Hematopoietic multipotent progenitor cell treated with erythropoietin and hydrocortisone succinate and interleukin-3 and kit ligand, for 8 days (in vitro differentiated cells): ENCODE measurements at regions not wholly inside any gene's neighbourhood (a gene's known extent, or its start where the extent isn't known, plus 50 kb on each side); places are given as distances from the start of the nearest gene placed in this dataset.
"Not testable (repeated sequence)": the region's sequence is repeated elsewhere in the genome, so short reads cannot be mapped to it uniquely, and the experiment has no call there.

Experiments
- DNase-seq: peaks from one replicate; pipeline ENCODE4 v3.0.0-alpha.2; 2015

- DNase-seq, result not testable (repeated sequence)
Observed at GRCh38 chr10:61818251-61818650, 83.2 kb upstream of the ARID5B start.

- peak; percentile 17 for DNase-seq
Observed at GRCh38 chr10:61819208-61819607, 82.3 kb upstream of the ARID5B start.

- no peak for DNase-seq
Observed at GRCh38 chr10:61821153-61821552, 80.3 kb upstream of the ARID5B start.

DNA sequence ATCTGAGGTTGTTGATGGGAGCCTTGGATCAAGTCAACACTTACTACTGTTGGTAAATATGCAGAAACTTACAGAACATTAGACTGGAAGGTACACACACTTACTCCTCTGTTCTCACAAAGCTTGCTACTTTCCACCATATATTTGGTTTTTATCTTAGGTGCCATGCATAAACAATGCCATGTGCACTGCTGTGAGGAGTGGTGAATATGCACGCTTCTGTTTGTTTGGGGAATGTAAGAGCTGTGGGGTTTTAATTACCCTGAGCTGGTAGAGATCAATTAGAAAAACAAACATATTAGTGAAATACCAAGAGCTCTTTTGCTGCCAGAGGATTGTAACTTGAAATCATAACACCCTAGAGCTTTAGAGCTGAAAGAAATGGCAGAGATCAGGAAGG is 79.8 kb upstream of the ARID5B start:
- DNase-seq, result no peak

DNA sequence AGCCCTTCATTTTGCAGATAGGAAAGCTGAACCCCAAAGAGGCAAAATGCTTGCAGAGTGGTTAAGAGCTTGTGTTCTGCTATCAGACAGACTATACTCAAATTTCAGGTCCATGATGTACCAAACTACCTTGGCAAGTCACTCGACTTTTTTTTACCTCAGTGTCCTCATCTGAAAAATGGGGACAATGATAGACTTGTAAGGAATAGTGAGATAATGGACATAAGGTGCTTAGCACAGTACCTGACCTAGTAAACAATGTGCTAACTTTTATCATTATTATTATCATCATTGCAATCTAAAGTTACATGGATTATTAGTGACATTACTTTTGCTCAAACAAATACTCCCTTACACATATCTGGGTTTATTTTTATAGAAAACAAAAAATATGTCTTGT is 79.4 kb upstream of the ARID5B start:
- DNase-seq, result no peak

DNA sequence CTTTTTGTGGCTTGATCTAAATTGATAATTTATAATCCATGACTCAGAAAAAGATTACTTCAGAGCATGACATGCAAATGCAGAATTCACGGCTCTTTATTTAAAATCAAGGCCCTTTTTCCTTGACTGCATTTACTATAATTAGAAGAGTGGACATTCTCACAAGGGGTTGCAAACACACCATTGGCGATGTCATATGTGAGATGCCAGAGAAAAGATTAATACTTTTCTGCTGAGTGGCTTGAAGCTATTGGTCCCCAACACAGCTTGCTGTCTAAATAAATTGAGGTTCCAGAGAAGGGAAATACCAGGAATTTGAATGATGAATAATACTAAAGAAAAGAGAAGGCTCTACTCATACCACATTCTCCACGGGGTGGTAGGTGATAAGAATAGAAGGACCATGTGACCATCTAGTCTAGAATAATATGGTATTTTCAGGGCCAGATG is 78.7 kb upstream of the ARID5B start:
- DNase-seq, result peak; percentile 50

- DNase-seq, result no peak
Observed at GRCh38 chr10:61825001-61825400, 76.5 kb upstream of the ARID5B start.

- DNase-seq, result no peak
Observed at GRCh38 chr10:61825628-61826027, 75.9 kb upstream of the ARID5B start.

GRCh38 chr10:61828034-61828433 is 73.5 kb upstream of the ARID5B start:
- no peak for DNase-seq

- DNase-seq, result no peak
Observed at GRCh38 chr10:61828788-61829187, 72.7 kb upstream of the ARID5B start.

DNA sequence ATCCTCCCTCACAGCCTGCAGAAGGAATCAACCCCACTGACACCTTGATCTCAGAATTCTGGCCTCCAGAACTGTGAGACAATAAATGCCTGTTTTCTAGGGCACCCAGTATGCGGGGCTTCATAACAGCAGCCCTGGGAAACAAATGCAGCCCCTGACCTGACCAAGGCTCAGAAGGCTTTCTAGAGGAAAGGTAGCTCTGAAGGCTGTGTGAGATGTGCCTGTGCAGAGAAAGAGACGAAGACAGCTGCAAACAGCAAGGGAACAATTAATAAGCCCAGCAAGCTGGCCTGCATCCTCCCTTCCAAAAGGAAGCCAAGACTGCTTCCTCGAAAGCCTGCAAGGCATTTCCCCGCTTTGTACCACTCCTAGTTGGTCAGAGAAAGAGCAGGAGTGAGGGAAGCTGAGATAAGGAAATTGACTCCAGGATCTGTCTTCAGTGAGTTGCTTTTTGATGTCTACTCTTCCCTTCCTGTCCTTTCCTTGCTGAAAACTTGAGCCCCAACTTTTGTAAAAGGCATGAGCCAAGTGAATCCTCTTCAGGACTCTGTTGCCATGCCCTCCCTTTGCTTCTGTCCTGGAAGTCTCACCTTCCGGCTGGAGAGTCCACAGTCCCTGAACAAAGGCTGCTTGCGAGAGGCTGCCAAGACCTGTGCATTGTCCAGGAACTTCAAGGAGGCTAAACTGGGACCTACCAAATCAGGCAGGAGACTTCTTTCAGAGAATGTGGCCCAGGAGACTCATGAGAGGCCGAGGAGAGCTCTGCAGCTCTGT is 71.2 kb upstream of the ARID5B start:
- no peak for DNase-seq

DNA sequence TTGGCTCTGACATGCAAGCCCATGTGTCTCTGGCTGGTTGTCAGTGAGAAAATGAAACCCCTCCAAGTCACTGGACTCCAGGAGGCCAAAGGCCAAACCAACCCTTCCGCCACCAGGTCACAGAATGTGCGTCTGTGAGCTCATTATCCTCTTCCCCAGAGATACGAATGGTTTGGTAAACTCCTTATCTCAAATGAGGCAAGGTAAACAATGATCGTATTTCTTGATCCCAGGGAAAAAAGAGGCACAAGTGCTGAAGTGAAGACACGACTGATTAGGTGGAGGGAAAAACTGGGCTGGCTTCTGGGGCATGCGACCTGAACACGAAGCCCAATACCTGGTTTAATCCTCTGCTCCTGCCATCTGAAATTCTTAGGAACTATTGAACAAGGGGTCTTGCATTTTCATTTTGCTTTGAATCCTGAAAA is 70.6 kb upstream of the ARID5B start:
- no peak for DNase-seq

DNA sequence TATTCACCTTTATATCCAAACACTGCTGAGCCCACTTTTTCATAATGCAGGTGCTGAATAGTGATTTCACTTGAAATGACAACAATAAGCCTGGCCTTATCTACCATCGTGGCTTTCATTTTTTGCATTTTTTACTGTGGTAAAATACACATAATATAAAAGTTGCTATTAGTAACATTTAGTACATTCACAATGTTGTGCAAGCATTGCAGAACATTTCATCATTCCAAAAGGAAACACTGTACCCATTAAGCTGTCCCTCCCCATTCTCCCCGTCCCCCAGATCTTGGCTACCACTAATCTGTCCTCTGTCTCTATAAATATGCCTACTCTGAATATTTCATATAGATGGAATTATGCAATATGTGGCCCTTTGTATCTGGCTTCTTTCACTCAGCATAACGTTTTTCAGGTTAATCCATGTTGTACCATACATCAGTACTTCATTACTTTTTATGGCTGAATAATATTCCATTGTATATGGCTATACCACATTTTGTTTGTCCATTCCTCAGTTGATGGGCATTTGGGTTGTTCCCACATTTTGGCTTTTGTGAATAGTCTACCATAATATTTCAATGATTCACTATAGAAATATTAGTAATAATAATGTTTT is 68.5 kb upstream of the ARID5B start:
- no peak for DNase-seq

- no peak for DNase-seq
Observed at GRCh38 chr10:61834519-61834918, 67.0 kb upstream of the ARID5B start.

DNA sequence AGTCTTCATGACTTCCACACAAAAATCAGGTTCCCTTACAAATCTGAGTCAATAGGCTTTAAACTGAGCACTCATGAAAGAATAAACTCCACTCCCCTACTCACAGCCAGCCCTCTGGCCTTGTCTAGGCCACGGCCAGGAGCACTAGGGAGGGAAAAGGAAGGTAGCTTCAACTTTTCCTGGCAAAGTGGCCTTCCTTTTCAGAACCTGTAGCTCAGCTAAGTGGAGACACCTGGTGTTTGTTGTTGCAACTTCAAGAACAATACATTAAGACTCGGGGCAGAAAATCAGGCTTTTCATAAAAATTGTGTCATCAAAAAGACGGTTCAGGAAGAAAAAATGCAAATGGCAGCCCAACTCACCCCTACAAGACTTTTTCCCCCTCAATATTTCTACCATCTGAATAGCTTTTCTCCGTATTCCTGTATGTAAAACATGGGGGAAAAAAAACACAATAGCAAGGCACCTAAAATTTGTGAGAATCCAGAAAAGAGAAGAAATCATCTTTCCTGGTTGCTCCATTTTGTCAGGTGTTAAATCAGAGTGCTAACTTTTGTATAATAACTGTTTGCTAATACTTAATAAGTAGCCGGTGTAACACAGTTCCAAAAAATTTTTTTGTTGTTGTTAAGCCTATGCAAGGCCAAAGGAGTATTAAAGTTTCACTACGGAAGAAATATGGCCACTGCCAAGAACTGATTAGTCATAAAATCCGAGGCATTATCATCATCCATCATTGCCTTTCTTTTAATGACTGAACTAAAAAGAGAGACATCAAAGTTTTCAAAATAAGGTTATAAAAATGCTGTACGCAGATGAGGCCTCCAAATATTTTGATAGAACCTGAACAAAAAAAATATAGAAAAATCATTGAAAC is 66.2 kb upstream of the ARID5B start:
- DNase-seq, result peak; percentile 70

DNA sequence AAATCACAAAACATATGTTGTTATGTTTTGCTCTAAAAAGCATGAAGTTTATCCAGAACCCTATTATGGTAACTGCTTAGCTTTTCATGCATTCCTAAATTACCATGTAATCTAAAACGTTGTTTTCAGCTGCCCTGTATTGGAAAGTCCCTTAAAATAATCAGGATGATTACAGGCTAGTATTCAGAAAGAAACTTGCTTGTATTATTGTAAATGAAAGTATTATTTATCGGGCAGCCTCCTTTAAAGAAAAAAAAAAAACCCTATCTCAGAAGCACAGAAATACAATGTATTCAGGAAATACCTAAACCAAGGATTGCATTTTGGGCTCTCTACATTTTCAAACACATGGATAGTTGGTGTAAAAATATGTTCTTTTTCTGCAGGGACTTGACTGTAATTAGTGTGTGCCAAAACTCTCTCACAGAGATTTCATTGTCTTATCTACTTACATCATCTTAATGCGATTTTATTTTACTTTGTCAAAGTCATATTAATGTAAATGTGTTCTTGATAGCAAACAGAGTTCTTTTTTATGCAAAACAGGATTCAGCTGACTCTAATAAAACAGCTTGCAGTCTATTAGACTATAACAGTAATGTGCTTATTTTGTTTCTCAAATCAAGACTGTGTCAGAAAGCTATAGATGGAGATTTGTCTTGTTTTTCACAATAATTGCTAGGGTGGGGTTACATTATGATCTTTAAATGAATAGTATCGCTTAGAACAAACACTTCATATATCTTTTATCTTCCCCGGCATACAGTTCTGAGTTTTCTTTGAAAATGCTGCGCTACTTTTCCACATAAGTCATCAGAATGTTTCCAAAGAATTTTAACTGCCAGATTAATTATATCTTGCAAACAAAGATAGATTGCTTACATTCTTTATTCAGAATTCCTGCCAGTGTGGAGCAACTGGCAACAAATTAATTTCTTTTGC is 65.3 kb upstream of the ARID5B start:
- DNase-seq, result peak; percentile 52

DNA sequence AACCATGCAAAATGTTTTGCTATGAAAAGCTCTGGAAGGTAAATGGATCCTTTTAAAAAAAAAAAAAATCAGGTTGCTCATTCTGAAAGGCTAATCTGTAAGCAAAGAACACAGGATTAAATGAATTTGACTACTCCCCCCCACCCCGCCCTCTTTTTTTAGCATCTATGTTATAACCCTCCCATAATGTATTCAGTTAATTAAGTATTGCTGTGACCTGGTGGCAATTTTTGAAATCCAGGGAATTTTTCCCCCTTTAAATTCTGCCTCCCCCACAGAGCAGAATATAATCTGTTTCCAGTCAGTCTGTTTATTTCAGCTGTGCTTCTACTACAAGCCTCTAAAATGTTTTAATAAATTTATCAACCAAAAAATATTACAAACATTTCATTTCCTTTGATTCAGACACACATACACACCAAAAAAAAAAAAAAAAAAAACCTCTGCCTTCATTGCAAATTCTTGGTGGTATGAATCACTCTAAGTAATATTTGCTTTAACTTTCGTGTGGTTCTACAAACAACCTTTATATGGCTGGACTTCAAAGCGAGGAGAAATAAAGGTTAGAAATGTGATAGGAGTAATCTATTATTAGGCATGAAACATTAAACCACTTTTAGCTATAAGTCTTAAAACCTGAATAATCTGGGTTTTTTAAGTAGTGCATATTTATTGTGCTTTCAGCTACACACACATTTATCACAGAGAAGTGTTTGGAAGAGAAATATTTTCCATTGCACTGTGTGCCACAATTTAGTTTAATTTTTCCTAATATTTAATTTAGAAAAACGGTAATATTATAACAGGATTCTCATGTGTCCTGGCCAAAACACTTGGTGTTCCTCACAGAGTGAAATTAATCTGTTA is 64.4 kb upstream of the ARID5B start:
- DNase-seq, result no peak

GRCh38 chr10:61837755-61838171 is 63.7 kb upstream of the ARID5B start:
- DNase-seq, result no peak

DNA sequence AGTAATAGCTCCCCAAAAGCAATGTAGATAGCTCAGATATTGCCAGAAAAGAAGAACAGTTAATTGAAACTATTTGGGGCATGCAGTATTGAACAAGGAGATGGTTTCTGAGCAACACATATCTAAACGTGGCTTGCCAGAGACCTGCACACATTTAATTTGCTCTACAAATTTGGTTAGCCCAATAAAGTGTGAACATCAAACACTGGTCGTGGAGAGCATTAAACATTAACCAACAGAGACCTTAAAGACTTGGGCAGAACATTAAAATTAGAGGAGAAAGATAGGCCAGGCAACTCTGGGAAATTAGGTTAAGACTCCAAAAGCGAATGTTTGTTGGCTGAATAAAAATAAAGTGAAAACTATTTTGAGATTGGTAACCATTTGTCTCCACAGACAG is 61.6 kb upstream of the ARID5B start:
- no peak for DNase-seq

- no peak for DNase-seq
Observed at GRCh38 chr10:61840403-61840802, 61.1 kb upstream of the ARID5B start.

DNA sequence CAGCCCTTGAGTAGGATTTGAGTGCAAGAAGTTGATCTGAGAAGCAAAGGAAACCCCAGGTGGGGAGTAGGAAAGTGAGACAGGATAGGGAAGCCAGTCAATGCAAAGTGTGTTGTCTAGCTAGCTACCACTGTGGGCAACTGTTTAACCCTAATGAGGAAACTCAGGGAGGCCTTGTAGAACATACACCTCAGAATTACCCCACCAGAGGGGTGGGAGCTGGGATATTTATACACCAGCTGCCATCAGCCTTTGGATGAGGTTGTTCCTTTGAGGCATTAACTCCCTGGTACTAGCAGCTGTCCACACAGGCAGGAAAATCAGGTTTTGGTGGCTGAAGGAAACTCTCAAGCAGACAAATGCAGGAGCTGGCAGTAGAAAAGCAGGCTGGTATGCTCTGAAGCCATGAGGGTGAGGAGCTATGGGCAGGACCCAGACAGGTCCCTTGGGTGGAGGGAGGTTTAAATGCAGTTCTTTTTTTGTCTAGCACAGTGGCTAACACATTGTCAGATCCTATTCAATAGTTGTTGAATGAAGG is 60.1 kb upstream of the ARID5B start:
- DNase-seq, result no peak
